ENCODE measurements at regions not wholly inside any gene's neighbourhood (a gene's known extent, or its start where the extent isn't known, plus 50 kb on each side); places are given as distances from the start of the nearest gene placed in this dataset.

DNA sequence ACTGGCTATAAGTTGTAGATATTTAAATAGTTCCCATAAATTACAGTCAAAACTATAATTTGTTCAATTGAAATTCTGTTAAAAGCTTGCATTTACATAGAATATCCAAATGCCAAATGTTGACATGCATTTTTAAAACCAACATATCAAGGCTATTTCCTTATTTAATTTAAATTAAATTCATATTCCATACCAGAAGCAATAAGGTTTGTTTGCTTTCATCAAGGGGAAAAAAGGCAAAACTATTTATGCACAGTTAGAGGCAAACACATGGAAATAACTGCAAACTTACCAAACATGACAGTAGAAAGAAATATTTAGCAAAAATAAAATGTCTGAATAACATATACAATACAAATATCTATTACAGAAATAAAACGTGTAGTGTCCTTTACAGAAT is 1581.2 kb upstream of the TENM4 start:
- Histone ChIP-seq H3K36me3 (ENCODE audit: control insufficient read depth in 3 of 3, insufficient read depth in 3 of 3, low read length in 3 of 3) (no peaks in the 10 kb centered on the region), H3K9me3 (ENCODE audit: control insufficient read depth in 3 of 3, low read length in 3 of 3) (no peaks in the 10 kb centered on the region), H3K4me1 (ENCODE audit: control insufficient read depth in 3 of 3, insufficient read depth in 3 of 3, low read length in 3 of 3) (no peaks in the 10 kb centered on the region), H3K27ac (ENCODE audit: low read depth, low read length) (no peak overlapping the region), H3K27me3 (ENCODE audit: control insufficient read depth in 3 of 3, insufficient read depth in 3 of 3, low read length in 3 of 3) (no peaks in the 10 kb centered on the region), H3K4me3 (ENCODE audit: low read length in 3 of 3) (no peak overlapping the region), H3K9ac (ENCODE audit: low read depth in 1 of 3, low read length in 3 of 3) (no peak overlapping the region)

DNA sequence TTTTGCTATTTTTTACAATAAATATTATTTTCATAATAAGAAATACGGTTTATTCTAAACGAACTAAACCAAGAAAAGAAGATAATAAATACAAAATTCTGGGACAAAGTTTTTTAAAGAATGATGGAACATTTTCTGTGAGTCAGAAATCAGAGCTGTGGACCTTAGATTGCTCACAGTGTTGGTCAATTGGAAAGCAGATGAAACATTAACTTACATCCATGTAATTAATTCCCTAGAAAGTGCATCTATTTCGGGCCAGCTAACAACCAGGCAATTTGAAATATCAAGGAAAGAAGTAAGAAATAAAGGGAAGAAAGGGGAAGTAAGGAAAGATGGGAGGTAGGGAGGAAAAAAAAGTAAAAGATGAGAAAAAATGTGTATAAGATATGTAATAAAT is 1569.8 kb upstream of the TENM4 start:
- Histone ChIP-seq H3K4me3 (ENCODE audit: low read length in 3 of 3) (no peak overlapping the region), H3K27me3 (ENCODE audit: control insufficient read depth in 3 of 3, insufficient read depth in 3 of 3, low read length in 3 of 3) (no peaks in the 10 kb centered on the region), H3K27ac (ENCODE audit: low read depth, low read length) (no peak overlapping the region), H3K9ac (ENCODE audit: low read depth in 1 of 3, low read length in 3 of 3) (no peak overlapping the region), H3K9me3 (ENCODE audit: control insufficient read depth in 3 of 3, low read length in 3 of 3) (peaks cover 0 to 2% (median 0%) of the 10 kb centered on the region in 3 donors), H3K36me3 (ENCODE audit: control insufficient read depth in 3 of 3, insufficient read depth in 3 of 3, low read length in 3 of 3) (no peaks in the 10 kb centered on the region), H3K4me1 (ENCODE audit: control insufficient read depth in 3 of 3, insufficient read depth in 3 of 3, low read length in 3 of 3) (no peaks in the 10 kb centered on the region)

DNA sequence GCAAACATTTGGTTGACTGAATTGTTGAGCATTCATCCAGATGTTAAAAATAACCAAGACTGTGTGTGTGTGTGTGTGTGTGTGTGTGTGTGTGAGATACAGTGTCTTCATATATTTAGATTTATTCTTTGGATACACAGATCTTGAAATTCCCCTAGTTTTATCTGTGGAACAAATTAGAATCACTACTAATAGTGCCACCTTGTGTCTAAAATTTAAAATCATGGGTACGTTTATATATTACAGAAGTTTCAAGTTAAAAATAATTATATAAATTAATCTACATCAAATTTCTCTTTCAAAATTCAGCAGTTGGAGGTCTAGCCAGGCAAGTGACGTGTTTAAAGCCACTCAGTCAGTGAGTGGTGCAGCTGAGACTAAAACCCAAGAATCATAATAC is 1566.2 kb upstream of the TENM4 start:
- no peak overlapping the region for H3K4me3 ChIP-seq (ENCODE audit: low read length in 3 of 3)
- no peak overlapping the region for H3K9ac ChIP-seq (ENCODE audit: low read depth in 1 of 3, low read length in 3 of 3)
- H3K27me3 ChIP-seq (ENCODE audit: control insufficient read depth in 3 of 3, insufficient read depth in 3 of 3, low read length in 3 of 3) = no peaks in the 10 kb centered on the region
- H3K27ac ChIP-seq (ENCODE audit: low read depth, low read length) = no peak overlapping the region
- H3K36me3 ChIP-seq (ENCODE audit: control insufficient read depth in 3 of 3, insufficient read depth in 3 of 3, low read length in 3 of 3) = no peaks in the 10 kb centered on the region
- H3K4me1 ChIP-seq (ENCODE audit: control insufficient read depth in 3 of 3, insufficient read depth in 3 of 3, low read length in 3 of 3) = no peaks in the 10 kb centered on the region
- no peaks in the 10 kb centered on the region for H3K9me3 ChIP-seq (ENCODE audit: control insufficient read depth in 3 of 3, low read length in 3 of 3)

DNA sequence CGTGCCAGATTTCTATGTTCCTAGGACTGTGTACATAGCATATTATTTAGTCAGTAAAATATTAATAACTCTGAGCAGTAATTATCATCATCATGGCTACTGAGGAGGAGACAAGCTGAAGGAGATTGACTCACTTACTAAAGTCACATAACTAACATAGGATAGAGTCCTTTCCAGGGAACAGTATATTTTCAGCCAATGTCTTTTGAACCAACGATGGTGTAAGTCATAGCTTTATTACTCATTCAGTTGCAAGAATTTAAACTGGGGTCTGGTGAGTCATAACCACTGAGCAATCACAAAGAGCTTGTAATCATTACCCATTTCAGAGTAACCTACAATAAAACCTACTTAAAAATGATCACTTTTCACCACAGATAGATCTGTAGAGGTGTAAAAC is 1564.8 kb upstream of the TENM4 start:
- Histone ChIP-seq H3K4me1 (ENCODE audit: control insufficient read depth in 3 of 3, insufficient read depth in 3 of 3, low read length in 3 of 3) (no peaks in the 10 kb centered on the region), H3K9me3 (ENCODE audit: control insufficient read depth in 3 of 3, low read length in 3 of 3) (no peaks in the 10 kb centered on the region), H3K27me3 (ENCODE audit: control insufficient read depth in 3 of 3, insufficient read depth in 3 of 3, low read length in 3 of 3) (no peaks in the 10 kb centered on the region), H3K36me3 (ENCODE audit: control insufficient read depth in 3 of 3, insufficient read depth in 3 of 3, low read length in 3 of 3) (no peaks in the 10 kb centered on the region), H3K27ac (ENCODE audit: low read depth, low read length) (no peak overlapping the region), H3K9ac (ENCODE audit: low read depth in 1 of 3, low read length in 3 of 3) (no peak overlapping the region), H3K4me3 (ENCODE audit: low read length in 3 of 3) (no peak overlapping the region)

DNA sequence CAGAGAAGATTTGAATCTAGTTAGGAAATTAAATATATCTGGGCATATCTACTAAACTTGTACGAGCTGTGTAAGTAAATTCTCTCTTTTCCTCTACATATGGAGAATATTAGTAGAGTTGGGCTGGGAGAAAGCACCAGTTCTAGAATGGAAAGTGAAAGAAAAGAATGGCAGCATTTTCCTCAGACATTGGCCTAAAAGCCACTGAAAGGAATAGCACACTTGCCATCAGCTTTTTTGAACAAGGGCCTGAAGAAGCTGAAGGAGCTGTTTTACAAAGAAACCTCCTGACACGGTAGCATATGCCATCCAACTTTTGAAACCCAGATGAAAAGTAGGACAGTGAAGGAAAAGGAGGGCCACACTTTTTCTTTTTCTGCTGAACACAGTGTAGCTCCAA is 1563.7 kb upstream of the TENM4 start:
- Histone ChIP-seq H3K27me3 (ENCODE audit: control insufficient read depth in 3 of 3, insufficient read depth in 3 of 3, low read length in 3 of 3) (no peaks in the 10 kb centered on the region), H3K4me3 (ENCODE audit: low read length in 3 of 3) (no peak overlapping the region), H3K27ac (ENCODE audit: low read depth, low read length) (no peak overlapping the region), H3K9me3 (ENCODE audit: control insufficient read depth in 3 of 3, low read length in 3 of 3) (no peaks in the 10 kb centered on the region), H3K4me1 (ENCODE audit: control insufficient read depth in 3 of 3, insufficient read depth in 3 of 3, low read length in 3 of 3) (no peaks in the 10 kb centered on the region), H3K9ac (ENCODE audit: low read depth in 1 of 3, low read length in 3 of 3) (no peak overlapping the region), H3K36me3 (ENCODE audit: control insufficient read depth in 3 of 3, insufficient read depth in 3 of 3, low read length in 3 of 3) (no peaks in the 10 kb centered on the region)

DNA sequence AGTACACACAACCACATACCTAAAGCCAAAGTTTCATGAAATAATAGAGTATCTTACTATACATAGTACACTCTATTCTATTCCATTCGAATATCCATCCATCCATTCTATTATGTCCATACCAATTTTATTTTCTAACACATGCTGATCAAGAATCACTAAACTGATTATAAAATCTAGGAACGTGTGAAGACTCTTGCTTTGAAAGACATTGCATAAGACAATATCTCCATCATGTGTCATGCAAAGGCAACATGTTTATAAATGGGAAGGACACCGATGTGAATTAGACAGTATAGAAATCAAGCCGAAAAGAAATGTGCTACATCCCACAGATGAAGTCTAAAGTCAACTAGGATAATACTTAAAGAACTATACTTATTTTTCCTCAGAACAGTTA is 1561.5 kb upstream of the TENM4 start:
- no peak overlapping the region for H3K4me3 ChIP-seq (ENCODE audit: low read length in 3 of 3)
- no peaks in the 10 kb centered on the region for H3K36me3 ChIP-seq (ENCODE audit: control insufficient read depth in 3 of 3, insufficient read depth in 3 of 3, low read length in 3 of 3)
- H3K9ac ChIP-seq (ENCODE audit: low read depth in 1 of 3, low read length in 3 of 3) = no peak overlapping the region
- H3K27ac ChIP-seq (ENCODE audit: low read depth, low read length) = no peak overlapping the region
- H3K27me3 ChIP-seq (ENCODE audit: control insufficient read depth in 3 of 3, insufficient read depth in 3 of 3, low read length in 3 of 3) = no peaks in the 10 kb centered on the region
- H3K4me1 ChIP-seq (ENCODE audit: control insufficient read depth in 3 of 3, insufficient read depth in 3 of 3, low read length in 3 of 3) = no peaks in the 10 kb centered on the region
- H3K9me3 ChIP-seq (ENCODE audit: control insufficient read depth in 3 of 3, low read length in 3 of 3) = no peaks in the 10 kb centered on the region

DNA sequence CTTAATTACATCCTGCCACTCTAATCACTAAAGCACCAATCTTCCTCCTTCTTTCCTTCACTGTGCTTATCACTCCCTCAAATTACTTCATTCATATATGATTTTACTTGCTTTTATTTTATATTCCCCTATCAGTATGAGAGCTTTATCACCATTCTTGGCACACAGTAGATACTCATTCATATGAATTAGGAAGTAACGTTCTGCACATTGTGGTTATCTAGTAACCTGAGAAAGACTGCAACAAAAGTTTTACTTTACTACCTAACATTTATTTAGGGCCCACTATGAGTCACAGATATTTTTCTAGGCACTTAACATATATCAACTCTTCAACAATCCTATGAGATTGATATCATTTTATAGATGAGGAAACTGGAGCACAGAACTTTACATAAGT is 1559.9 kb upstream of the TENM4 start:
- Histone ChIP-seq H3K36me3 (ENCODE audit: control insufficient read depth in 3 of 3, insufficient read depth in 3 of 3, low read length in 3 of 3) (no peaks in the 10 kb centered on the region), H3K27ac (ENCODE audit: low read depth, low read length) (no peak overlapping the region), H3K4me3 (ENCODE audit: low read length in 3 of 3) (no peak overlapping the region), H3K9me3 (ENCODE audit: control insufficient read depth in 3 of 3, low read length in 3 of 3) (no peaks in the 10 kb centered on the region), H3K27me3 (ENCODE audit: control insufficient read depth in 3 of 3, insufficient read depth in 3 of 3, low read length in 3 of 3) (no peaks in the 10 kb centered on the region), H3K9ac (ENCODE audit: low read depth in 1 of 3, low read length in 3 of 3) (no peak overlapping the region), H3K4me1 (ENCODE audit: control insufficient read depth in 3 of 3, insufficient read depth in 3 of 3, low read length in 3 of 3) (no peaks in the 10 kb centered on the region)

DNA sequence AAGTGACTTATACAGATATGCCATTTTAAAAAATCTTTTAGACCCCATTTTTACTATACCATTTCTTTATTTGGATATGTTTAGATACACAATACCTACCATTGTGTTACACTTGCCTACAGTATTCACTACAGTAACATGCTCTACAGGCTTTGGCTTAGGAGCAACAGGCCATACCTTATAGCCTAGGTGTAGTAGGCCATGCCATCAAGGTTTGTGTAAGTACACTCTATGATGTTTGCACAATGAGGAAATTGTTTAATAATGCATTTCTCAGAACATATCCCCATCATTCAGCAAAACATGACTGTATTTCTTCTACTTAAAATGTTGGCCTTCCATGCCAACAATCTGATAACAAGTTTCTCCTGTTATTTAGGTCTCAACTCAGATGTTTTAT is 1559.5 kb upstream of the TENM4 start:
- Histone ChIP-seq H3K9ac (ENCODE audit: low read depth in 1 of 3, low read length in 3 of 3) (no peak overlapping the region), H3K27ac (ENCODE audit: low read depth, low read length) (no peak overlapping the region), H3K36me3 (ENCODE audit: control insufficient read depth in 3 of 3, insufficient read depth in 3 of 3, low read length in 3 of 3) (no peaks in the 10 kb centered on the region), H3K9me3 (ENCODE audit: control insufficient read depth in 3 of 3, low read length in 3 of 3) (no peaks in the 10 kb centered on the region), H3K27me3 (ENCODE audit: control insufficient read depth in 3 of 3, insufficient read depth in 3 of 3, low read length in 3 of 3) (no peaks in the 10 kb centered on the region), H3K4me1 (ENCODE audit: control insufficient read depth in 3 of 3, insufficient read depth in 3 of 3, low read length in 3 of 3) (no peaks in the 10 kb centered on the region), H3K4me3 (ENCODE audit: low read length in 3 of 3) (no peak overlapping the region)

DNA sequence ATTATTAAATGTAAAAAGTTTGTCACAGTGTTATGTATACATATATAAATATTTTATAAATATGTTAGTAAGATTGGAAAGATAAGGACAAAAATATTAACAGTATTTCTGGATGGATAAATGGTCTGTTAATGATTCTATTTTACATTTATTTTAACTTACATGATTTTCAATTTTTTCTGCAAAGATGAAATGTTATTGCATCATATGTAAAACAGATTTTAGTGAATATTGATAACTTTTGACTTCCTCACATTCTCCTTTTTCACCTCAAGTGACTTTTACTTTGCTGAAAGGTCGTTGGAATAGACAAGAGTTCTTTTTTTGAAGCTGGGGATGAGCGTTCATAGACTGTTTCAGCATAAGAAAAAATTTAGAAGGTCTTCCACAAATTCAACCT is 1554.7 kb upstream of the TENM4 start:
- H3K27me3 ChIP-seq (ENCODE audit: control insufficient read depth in 3 of 3, insufficient read depth in 3 of 3, low read length in 3 of 3) = no peaks in the 10 kb centered on the region

DNA sequence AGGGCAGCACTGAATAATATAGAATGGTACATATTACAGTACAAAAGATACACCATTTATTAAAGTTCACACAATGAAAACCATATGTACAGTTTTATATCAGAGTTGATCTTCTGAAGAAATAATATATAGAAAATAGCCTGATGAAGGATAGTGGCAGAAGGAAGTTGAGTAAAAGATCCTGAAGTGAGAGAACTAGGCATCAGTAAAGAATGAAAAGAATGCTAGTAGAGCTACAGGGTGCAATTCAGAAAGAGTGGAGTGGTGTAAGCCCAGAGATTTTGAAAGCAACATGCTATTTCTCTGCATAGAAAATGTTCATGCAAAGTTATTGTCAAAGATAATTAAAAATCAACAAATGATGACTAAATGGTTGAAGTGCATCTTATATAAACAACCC is 1552.7 kb upstream of the TENM4 start:
- no peaks in the 10 kb centered on the region for H3K36me3 ChIP-seq (ENCODE audit: control insufficient read depth in 3 of 3, insufficient read depth in 3 of 3, low read length in 3 of 3)
- H3K4me1 ChIP-seq (ENCODE audit: control insufficient read depth in 3 of 3, insufficient read depth in 3 of 3, low read length in 3 of 3) = no peaks in the 10 kb centered on the region
- H3K4me3 ChIP-seq (ENCODE audit: low read length in 3 of 3) = no peak overlapping the region
- no peak overlapping the region for H3K9ac ChIP-seq (ENCODE audit: low read depth in 1 of 3, low read length in 3 of 3)
- peaks cover 0 to 2% (median 0%) of the 10 kb centered on the region in 3 donors for H3K9me3 ChIP-seq (ENCODE audit: control insufficient read depth in 3 of 3, low read length in 3 of 3)
- H3K27me3 ChIP-seq (ENCODE audit: control insufficient read depth in 3 of 3, insufficient read depth in 3 of 3, low read length in 3 of 3) = no peaks in the 10 kb centered on the region
- H3K27ac ChIP-seq (ENCODE audit: low read depth, low read length) = no peak overlapping the region

More for the DNA sequence above, 1554.7 kb upstream of the TENM4 start:
- no peak overlapping the region for H3K4me3 ChIP-seq (ENCODE audit: low read length in 3 of 3)
- H3K36me3 ChIP-seq (ENCODE audit: control insufficient read depth in 3 of 3, insufficient read depth in 3 of 3, low read length in 3 of 3) = no peaks in the 10 kb centered on the region
- peaks cover 0 to 2% (median 0%) of the 10 kb centered on the region in 3 donors for H3K9me3 ChIP-seq (ENCODE audit: control insufficient read depth in 3 of 3, low read length in 3 of 3)
- no peak overlapping the region for H3K9ac ChIP-seq (ENCODE audit: low read depth in 1 of 3, low read length in 3 of 3)
- H3K4me1 ChIP-seq (ENCODE audit: control insufficient read depth in 3 of 3, insufficient read depth in 3 of 3, low read length in 3 of 3) = no peaks in the 10 kb centered on the region
- no peak overlapping the region for H3K27ac ChIP-seq (ENCODE audit: low read depth, low read length)

DNA sequence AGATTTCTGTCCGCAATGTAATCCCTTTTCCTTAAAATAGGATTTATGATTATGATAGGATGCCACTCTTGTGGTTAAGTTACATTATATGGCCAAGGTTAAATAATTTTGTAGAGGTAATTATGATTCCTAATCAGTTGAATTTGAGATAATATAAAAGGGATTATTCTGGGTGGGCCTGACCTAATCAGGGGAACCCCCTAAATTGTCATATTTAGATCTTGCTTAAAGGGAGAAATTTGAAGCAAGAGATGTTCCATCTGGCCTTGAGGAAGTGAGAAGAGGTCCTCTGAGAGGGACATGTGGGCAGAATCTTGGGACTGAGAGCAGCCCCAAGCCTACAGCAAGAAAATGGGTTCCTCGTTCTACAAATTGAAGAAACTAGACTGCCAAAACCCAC is 1550.1 kb upstream of the TENM4 start:
- Histone ChIP-seq H3K9ac (ENCODE audit: low read depth in 1 of 3, low read length in 3 of 3) (no peak overlapping the region), H3K9me3 (ENCODE audit: control insufficient read depth in 3 of 3, low read length in 3 of 3) (peaks cover 0 to 2% (median 0%) of the 10 kb centered on the region in 3 donors), H3K27me3 (ENCODE audit: control insufficient read depth in 3 of 3, insufficient read depth in 3 of 3, low read length in 3 of 3) (no peaks in the 10 kb centered on the region)

More for the DNA sequence above, 1550.1 kb upstream of the TENM4 start:
- no peaks in the 10 kb centered on the region for H3K36me3 ChIP-seq (ENCODE audit: control insufficient read depth in 3 of 3, insufficient read depth in 3 of 3, low read length in 3 of 3)
- H3K4me1 ChIP-seq (ENCODE audit: control insufficient read depth in 3 of 3, insufficient read depth in 3 of 3, low read length in 3 of 3) = no peaks in the 10 kb centered on the region
- no peak overlapping the region for H3K27ac ChIP-seq (ENCODE audit: low read depth, low read length)
- H3K4me3 ChIP-seq (ENCODE audit: low read length in 3 of 3) = no peak overlapping the region
